GM23338 (cell line): ENCODE measurements at regions not wholly inside any gene's neighbourhood (a gene's known extent, or its start where the extent isn't known, plus 50 kb on each side); places are given as distances from the start of the nearest gene placed in this dataset.

Experiments used
- CREB1 ChIP-seq: fragments of 250-450 bp; sonication (Bioruptor Pico); IDR thresholded peaks from 2 replicates; pipeline ENCODE4 v1.5.0; 2020; ENCODE audit warnings: low read depth, mild to moderate bottlenecking, moderate library complexity
- CTCF ChIP-seq, 2 experiments: fragments of 200-600 bp in 1 of 2; sonication (generic) in 1 of 2; conservative IDR thresholded peaks; 2 replicates each; pipeline versions ENCODE4 v1.5.1 to v1.6.1; 2016 to 2017; ENCODE audit warnings: antibody characterized with exemption in 2 of 2, low read depth in 2 of 2, mild to moderate bottlenecking in 2 of 2, moderate library complexity in 1 of 2
- EZH2 ChIP-seq: fragments of 200-600 bp; sonication (generic); IDR thresholded peaks from one replicate; pipeline ENCODE4 v1.8.0; 2017; ENCODE audit warnings: antibody characterized with exemption, mild to moderate bottlenecking, low read depth; ENCODE audit not compliant: unreplicated experiment
- POLR2AphosphoS5 ChIP-seq: IDR thresholded peaks from 2 replicates; pipeline ENCODE4 v1.6.1; 2016; ENCODE audit warnings: antibody characterized with exemption, low read depth
- ZNF114 ChIP-seq: fragments of 250-450 bp; sonication (Bioruptor Pico); IDR thresholded peaks from 2 replicates; pipeline ENCODE4 v1.5.0; 2020; ENCODE audit warnings: mild to moderate bottlenecking, moderate library complexity
- TF ChIP-seq, protein P1 (sequence below): IDR thresholded peaks from one replicate; pipeline ENCODE4 v1.6.1; 2018; ENCODE audit warnings: antibody characterized with exemption; ENCODE audit not compliant: unreplicated experiment

DNA sequence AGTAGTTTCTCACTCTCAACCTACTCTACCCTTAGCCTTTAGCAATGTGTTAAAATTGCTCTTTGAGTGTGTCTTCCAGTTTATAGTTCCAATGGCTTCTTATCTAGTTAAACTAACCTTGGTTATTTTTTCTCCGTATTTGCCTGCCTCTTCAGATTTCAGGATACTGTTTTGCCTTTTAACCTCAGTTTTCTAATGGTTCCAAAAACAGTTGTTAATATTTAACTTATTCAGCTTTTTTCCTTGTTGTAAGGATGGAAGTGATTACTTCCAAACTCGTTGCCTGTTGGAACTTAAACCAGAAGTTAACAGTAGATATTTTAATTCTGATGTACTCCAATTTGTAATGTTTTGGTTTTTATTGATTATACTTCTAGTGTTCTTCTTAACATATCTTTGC, 1574.9 kb downstream of the HACE1 start:
- TF ChIP-seq EZH2 (no peak), CTCF (conservative IDR thresholded peaks at IDR 0.05; ENCODE audit: low read depth in 2 of 2) (no peak), ZNF114 (CRISPR knock-in tag) (no peak), POLR2AphosphoS5 (no peak), CREB1 (CRISPR knock-in tag) (no peak)
- TF ChIP-seq, protein P1, sequence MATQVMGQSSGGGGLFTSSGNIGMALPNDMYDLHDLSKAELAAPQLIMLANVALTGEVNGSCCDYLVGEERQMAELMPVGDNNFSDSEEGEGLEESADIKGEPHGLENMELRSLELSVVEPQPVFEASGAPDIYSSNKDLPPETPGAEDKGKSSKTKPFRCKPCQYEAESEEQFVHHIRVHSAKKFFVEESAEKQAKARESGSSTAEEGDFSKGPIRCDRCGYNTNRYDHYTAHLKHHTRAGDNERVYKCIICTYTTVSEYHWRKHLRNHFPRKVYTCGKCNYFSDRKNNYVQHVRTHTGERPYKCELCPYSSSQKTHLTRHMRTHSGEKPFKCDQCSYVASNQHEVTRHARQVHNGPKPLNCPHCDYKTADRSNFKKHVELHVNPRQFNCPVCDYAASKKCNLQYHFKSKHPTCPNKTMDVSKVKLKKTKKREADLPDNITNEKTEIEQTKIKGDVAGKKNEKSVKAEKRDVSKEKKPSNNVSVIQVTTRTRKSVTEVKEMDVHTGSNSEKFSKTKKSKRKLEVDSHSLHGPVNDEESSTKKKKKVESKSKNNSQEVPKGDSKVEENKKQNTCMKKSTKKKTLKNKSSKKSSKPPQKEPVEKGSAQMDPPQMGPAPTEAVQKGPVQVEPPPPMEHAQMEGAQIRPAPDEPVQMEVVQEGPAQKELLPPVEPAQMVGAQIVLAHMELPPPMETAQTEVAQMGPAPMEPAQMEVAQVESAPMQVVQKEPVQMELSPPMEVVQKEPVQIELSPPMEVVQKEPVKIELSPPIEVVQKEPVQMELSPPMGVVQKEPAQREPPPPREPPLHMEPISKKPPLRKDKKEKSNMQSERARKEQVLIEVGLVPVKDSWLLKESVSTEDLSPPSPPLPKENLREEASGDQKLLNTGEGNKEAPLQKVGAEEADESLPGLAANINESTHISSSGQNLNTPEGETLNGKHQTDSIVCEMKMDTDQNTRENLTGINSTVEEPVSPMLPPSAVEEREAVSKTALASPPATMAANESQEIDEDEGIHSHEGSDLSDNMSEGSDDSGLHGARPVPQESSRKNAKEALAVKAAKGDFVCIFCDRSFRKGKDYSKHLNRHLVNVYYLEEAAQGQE = no peak
